Fibroblast of lung (primary cell): ENCODE measurements at regions not wholly inside any gene's neighbourhood (a gene's known extent, or its start where the extent isn't known, plus 50 kb on each side); places are given as distances from the start of the nearest gene placed in this dataset.

Experiments used
- DNase-seq, 2 donors: peaks; one replicate each; pipeline versions ENCODE4 v3.0.0 to v3.0.0-alpha.2; 2010; ENCODE audit warnings: low read depth in 2 of 2
- H2AFZ ChIP-seq: 2 replicates; pipeline ENCODE4 v1.5.1; 2012; ENCODE audit warnings: low read length, control low read depth, inconsistent platforms
- H3K27ac ChIP-seq: 2 replicates; pipeline ENCODE4 v1.5.1; 2011; ENCODE audit warnings: low read length, control low read depth; ENCODE audit not compliant: insufficient read depth
- H3K27me3 ChIP-seq: 2 replicates; pipeline ENCODE4 v1.5.1; 2011; ENCODE audit warnings: mild to moderate bottlenecking, low read length; ENCODE audit not compliant: control insufficient read depth, insufficient read depth
- H3K36me3 ChIP-seq: 2 replicates; pipeline ENCODE4 v1.5.1; 2011; ENCODE audit warnings: low read length; ENCODE audit not compliant: control insufficient read depth, insufficient read depth
- H3K4me1 ChIP-seq: 2 replicates; pipeline ENCODE4 v1.5.1; 2011; ENCODE audit warnings: low read length; ENCODE audit not compliant: control insufficient read depth, insufficient read depth; ENCODE audit errors: extremely low read depth
- H3K4me2 ChIP-seq: 2 replicates; pipeline ENCODE4 v1.5.1; 2011; ENCODE audit warnings: low read length, control low read depth; ENCODE audit not compliant: insufficient read depth; ENCODE audit errors: extremely low read depth
- H3K4me3 ChIP-seq, 4 experiments: fragments of 200-600 bp in 1 of 4; sonication (generic) in 1 of 4; replicated peaks in 1 of 4; 2 replicates each; pipeline ENCODE4 v1.5.1; 2011 to 2016; ENCODE audit warnings: low read length in 4 of 4, low read depth in 3 of 4, mild to moderate bottlenecking in 3 of 4, control low read depth in 2 of 4, inconsistent platforms in 1 of 4, mixed read lengths in 1 of 4; ENCODE audit not compliant: insufficient read depth in 1 of 4; ENCODE audit errors: control extremely low read depth in 1 of 4
- H3K79me2 ChIP-seq: 2 replicates; pipeline ENCODE4 v1.5.1; 2012; ENCODE audit warnings: mild to moderate bottlenecking, low read length, inconsistent platforms; ENCODE audit not compliant: control insufficient read depth, insufficient read depth
- H3K9ac ChIP-seq: 2 replicates; pipeline ENCODE4 v1.5.1; 2011; ENCODE audit warnings: mild to moderate bottlenecking, low read length, control low read depth; ENCODE audit not compliant: insufficient read depth
- H3K9me3 ChIP-seq: 2 replicates; pipeline ENCODE4 v1.5.1; 2012; ENCODE audit warnings: low read depth, low read length; ENCODE audit not compliant: control insufficient read depth, insufficient read depth
- H4K20me1 ChIP-seq: 2 replicates; pipeline ENCODE4 v1.5.1; 2011; ENCODE audit warnings: low read length; ENCODE audit not compliant: control insufficient read depth, insufficient read depth; ENCODE audit errors: extremely low read depth
- EZH2 ChIP-seq: IDR thresholded peaks from 2 replicates; pipeline ENCODE4 v1.5.1; 2012; ENCODE audit warnings: low read length, control low read depth, mild to moderate bottlenecking; ENCODE audit errors: missing control alignments
- TF ChIP-seq, protein P1 (sequence below), 2 donors: IDR thresholded peaks in 1 of 2; conservative IDR thresholded peaks in 1 of 2; 1 replicate in 1 of 2; 2 replicates in 1 of 2; pipeline ENCODE4 v1.5.1; 2011 to 2012; ENCODE audit warnings: low read length in 2 of 2, control low read depth in 1 of 2, inconsistent platforms in 1 of 2, low read depth in 1 of 2, mild to moderate bottlenecking in 1 of 2

DNA sequence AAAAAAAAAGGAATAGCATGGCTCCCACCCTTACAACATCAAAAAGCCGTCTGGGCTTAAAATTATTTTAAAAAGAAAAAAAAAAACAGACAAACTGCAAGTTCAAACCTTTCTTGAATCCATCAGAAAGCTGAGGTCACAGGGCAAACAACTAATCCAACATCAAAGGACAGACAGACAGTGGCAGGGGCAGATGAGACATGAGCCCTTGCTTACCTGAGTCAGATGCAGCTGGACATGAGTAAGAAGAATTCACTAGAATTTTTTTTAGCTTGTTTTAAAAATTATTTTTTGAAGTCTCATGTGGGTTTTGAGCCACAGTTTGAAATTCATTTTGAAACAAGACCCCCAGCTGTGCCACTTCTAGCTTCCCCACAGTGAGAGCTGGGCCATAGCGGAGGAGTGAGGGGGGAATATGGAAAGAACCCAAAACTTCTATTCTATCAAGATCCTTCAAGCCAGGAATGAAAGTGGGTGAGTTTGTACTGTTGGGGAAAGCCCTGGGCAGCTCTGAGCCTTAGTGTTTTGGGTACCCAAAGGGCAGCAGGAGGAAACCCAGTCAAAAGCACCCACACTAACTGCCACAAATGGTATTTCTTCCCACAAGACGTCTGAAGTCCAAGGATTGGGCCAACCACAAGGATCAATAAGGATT lies 111.4 kb downstream of the ATXN3L start:
- H2AFZ ChIP-seq: no peak overlapping the region
- no peak overlapping the region for H3K4me2 ChIP-seq
- no peaks in the 10 kb centered on the region for H4K20me1 ChIP-seq
- no peak for DNase-seq
- no peak overlapping the region for H3K9ac ChIP-seq
- TF ChIP-seq EZH2: no peak
- TF ChIP-seq, protein P1, sequence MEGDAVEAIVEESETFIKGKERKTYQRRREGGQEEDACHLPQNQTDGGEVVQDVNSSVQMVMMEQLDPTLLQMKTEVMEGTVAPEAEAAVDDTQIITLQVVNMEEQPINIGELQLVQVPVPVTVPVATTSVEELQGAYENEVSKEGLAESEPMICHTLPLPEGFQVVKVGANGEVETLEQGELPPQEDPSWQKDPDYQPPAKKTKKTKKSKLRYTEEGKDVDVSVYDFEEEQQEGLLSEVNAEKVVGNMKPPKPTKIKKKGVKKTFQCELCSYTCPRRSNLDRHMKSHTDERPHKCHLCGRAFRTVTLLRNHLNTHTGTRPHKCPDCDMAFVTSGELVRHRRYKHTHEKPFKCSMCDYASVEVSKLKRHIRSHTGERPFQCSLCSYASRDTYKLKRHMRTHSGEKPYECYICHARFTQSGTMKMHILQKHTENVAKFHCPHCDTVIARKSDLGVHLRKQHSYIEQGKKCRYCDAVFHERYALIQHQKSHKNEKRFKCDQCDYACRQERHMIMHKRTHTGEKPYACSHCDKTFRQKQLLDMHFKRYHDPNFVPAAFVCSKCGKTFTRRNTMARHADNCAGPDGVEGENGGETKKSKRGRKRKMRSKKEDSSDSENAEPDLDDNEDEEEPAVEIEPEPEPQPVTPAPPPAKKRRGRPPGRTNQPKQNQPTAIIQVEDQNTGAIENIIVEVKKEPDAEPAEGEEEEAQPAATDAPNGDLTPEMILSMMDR (conservative IDR thresholded peaks at IDR 0.05 in 1 of 2, IDR thresholded peaks at IDR 0.05 in 1 of 2; ENCODE audit: low read depth in 1 of 2, low read length in 2 of 2): no peak
- no peaks in the 10 kb centered on the region for H3K9me3 ChIP-seq
- H3K27ac ChIP-seq: no peak overlapping the region
- no peaks in the 10 kb centered on the region for H3K36me3 ChIP-seq
- no peak overlapping the region for H3K4me3 ChIP-seq
- H3K27me3 ChIP-seq: no peaks in the 10 kb centered on the region
- H3K4me1 ChIP-seq: no peaks in the 10 kb centered on the region
- no peaks in the 10 kb centered on the region for H3K79me2 ChIP-seq

GRCh38 chrX:13203271-13203670 lies 116.6 kb downstream of the ATXN3L start:
- no peak overlapping the region for H2AFZ ChIP-seq
- H4K20me1 ChIP-seq: no peaks in the 10 kb centered on the region
- H3K9me3 ChIP-seq: no peaks in the 10 kb centered on the region
- H3K4me2 ChIP-seq: no peak overlapping the region
- no peak for TF ChIP-seq EZH2
- TF ChIP-seq, protein P1 (conservative IDR thresholded peaks at IDR 0.05 in 1 of 2, IDR thresholded peaks at IDR 0.05 in 1 of 2; ENCODE audit: low read depth in 1 of 2, low read length in 2 of 2): no peak
- no peak overlapping the region for H3K4me3 ChIP-seq
- no peaks in the 10 kb centered on the region for H3K4me1 ChIP-seq
- H3K27ac ChIP-seq: no peak overlapping the region
- no peaks in the 10 kb centered on the region for H3K79me2 ChIP-seq
- no peaks in the 10 kb centered on the region for H3K27me3 ChIP-seq
- no peak overlapping the region for H3K9ac ChIP-seq
- DNase-seq: no peak
- no peaks in the 10 kb centered on the region for H3K36me3 ChIP-seq

GRCh38 chrX:13201605-13202219 lies 118.1 kb downstream of the ATXN3L start:
- no peak for TF ChIP-seq EZH2
- TF ChIP-seq, protein P1 (conservative IDR thresholded peaks at IDR 0.05 in 1 of 2, IDR thresholded peaks at IDR 0.05 in 1 of 2; ENCODE audit: low read depth in 1 of 2, low read length in 2 of 2): no peak
- Histone ChIP-seq H3K27me3 (no peaks in the 10 kb centered on the region), H3K9me3 (no peaks in the 10 kb centered on the region), H3K27ac (no peak overlapping the region), H2AFZ (no peak overlapping the region), H3K79me2 (no peaks in the 10 kb centered on the region), H4K20me1 (no peaks in the 10 kb centered on the region), H3K9ac (no peak overlapping the region), H3K4me1 (no peaks in the 10 kb centered on the region), H3K4me2 (no peak overlapping the region), H3K36me3 (no peaks in the 10 kb centered on the region), H3K4me3 (no peak overlapping the region)
- DNase-seq: no peak
